ENCODE measurements at regions not wholly inside any gene's neighbourhood (a gene's known extent, or its start where the extent isn't known, plus 50 kb on each side); places are given as distances from the start of the nearest gene placed in this dataset.
"Not testable (repeated sequence)": the region's sequence is repeated elsewhere in the genome, so short reads cannot be mapped to it uniquely, and the experiment has no call there.

GRCh38 chr1:146413911-146414310, 185.1 kb upstream of the NOTCH2NLA start:
- H3K36me3 ChIP-seq; H3K4me1 ChIP-seq (replicated peaks); H3K27me3 ChIP-seq (replicated peaks); H3K27ac ChIP-seq; H3K9me3 ChIP-seq (replicated peaks); H3K4me3 ChIP-seq: not testable (repeated sequence)
- peak; percentile 16 to 56 for DNase-seq (ENCODE audit: low read depth in 1 of 2, low spot score in 2 of 2)

- H3K27ac ChIP-seq; H3K4me3 ChIP-seq; DNase-seq (ENCODE audit: low read depth in 1 of 2, low spot score in 2 of 2); H3K27me3 ChIP-seq (replicated peaks); H3K4me1 ChIP-seq (replicated peaks); H3K9me3 ChIP-seq (replicated peaks); H3K36me3 ChIP-seq: not testable (repeated sequence)
These were observed 183.1 kb upstream of the NOTCH2NLA start for GRCh38 chr1:146411923-146412322.

- not testable (repeated sequence) for H3K4me3 ChIP-seq
These were observed 181.1 kb upstream of the NOTCH2NLA start for GRCh38 chr1:146409817-146410441.

GRCh38 chr1:146409116-146409801, 180.4 kb upstream of the NOTCH2NLA start:
- not testable (repeated sequence) for H3K27me3 ChIP-seq (replicated peaks); H3K27ac ChIP-seq; H3K4me1 ChIP-seq (replicated peaks); DNase-seq (ENCODE audit: low read depth in 1 of 2, low spot score in 2 of 2); H3K9me3 ChIP-seq (replicated peaks); H3K36me3 ChIP-seq; H3K4me3 ChIP-seq

More at GRCh38 chr1:146409817-146410441, 181.1 kb upstream of the NOTCH2NLA start:
- not testable (repeated sequence) for DNase-seq (ENCODE audit: low read depth in 1 of 2, low spot score in 2 of 2); H3K27ac ChIP-seq; H3K27me3 ChIP-seq (replicated peaks); H3K36me3 ChIP-seq; H3K4me1 ChIP-seq (replicated peaks); H3K9me3 ChIP-seq (replicated peaks)

DNA sequence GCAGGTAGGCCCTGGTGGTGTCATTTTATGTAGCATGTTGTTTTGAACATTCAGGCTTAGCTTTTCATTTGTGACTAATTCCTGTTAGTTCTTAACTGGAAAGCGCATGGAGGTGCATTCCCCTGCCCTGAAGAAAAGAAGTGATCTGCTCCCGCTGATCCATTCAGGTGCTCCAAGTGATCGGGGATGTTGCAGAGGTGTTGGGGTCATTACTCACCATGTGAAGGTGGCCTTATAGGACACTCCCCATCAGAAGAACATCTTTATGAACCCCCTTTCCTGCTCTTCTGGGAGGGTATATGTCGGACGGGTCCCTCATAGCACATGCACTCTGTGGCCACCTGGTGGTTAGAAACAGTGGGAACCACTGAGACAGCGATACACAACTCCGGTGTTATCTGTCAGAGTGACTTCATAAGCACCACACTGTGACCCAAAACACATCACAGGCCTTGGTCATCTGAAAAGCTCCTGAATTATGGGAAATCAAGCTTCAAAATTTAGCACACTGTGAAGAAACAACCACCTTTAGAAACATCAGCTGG, 172.5 kb upstream of the NOTCH2NLA start:
- H3K27ac ChIP-seq; H3K4me3 ChIP-seq; H3K9me3 ChIP-seq (replicated peaks); H3K27me3 ChIP-seq (replicated peaks); H3K36me3 ChIP-seq; H3K4me1 ChIP-seq (replicated peaks); DNase-seq (ENCODE audit: low read depth in 1 of 2, low spot score in 2 of 2): not testable (repeated sequence)

DNA sequence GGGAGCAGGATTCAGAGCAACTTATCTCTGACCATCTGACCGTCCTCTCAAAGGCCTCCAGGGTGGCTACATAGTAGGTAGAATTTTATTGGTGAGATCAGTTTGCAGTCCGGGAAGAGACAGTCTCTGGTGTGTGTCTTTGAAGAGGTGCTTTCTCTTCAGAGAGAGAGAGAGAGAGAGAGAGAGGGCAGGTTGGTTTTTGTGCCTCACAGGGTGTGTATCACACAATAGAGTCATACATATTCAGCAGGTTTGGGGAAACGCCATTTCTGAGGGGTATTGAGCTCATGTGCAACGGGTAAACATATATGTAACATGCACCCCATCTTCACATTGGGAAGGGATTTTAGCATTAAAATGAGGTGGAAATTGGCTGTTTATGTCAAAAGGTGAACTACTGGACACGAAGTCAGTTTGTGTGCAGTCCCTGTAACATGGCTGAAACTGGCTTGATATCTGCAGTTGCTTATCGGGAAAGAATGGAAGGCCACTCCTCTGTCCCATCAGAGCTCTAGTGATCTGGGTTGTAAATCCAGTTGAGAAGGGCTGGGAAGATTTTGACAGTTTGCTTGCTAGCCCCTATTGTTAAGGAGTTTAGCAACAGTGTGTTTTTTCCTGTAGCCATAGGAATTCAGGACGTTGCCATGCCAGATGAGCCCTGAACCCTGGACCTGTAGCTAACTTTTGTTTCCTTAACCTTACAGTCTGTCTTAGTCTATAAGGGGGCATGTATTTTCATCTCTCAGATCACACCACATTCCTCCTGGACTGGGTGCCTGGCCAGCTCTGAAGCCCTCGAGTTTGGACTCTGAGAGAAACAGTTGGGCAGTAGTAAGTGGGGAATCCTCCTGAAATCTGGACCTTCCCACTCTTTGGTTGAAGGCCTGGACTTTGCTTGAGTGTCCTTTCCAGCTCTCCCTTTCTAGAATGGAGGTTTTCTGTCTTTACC, 171.6 kb upstream of the NOTCH2NLA start:
- H3K36me3 ChIP-seq; H3K4me3 ChIP-seq; H3K27ac ChIP-seq; H3K27me3 ChIP-seq (replicated peaks); H3K4me1 ChIP-seq (replicated peaks); DNase-seq (ENCODE audit: low read depth in 1 of 2, low spot score in 2 of 2); H3K9me3 ChIP-seq (replicated peaks): not testable (repeated sequence)

GRCh38 chr1:146399225-146399624, 170.4 kb upstream of the NOTCH2NLA start:
- H3K4me3 ChIP-seq; H3K9me3 ChIP-seq (replicated peaks); H3K36me3 ChIP-seq; H3K27me3 ChIP-seq (replicated peaks); DNase-seq (ENCODE audit: low read depth in 1 of 2, low spot score in 2 of 2); H3K4me1 ChIP-seq (replicated peaks); H3K27ac ChIP-seq: not testable (repeated sequence)

GRCh38 chr1:146396801-146397200, 168.0 kb upstream of the NOTCH2NLA start:
- H3K36me3 ChIP-seq; H3K9me3 ChIP-seq (replicated peaks); H3K4me3 ChIP-seq; DNase-seq (ENCODE audit: low read depth in 1 of 2, low spot score in 2 of 2); H3K27me3 ChIP-seq (replicated peaks); H3K4me1 ChIP-seq (replicated peaks); H3K27ac ChIP-seq: not testable (repeated sequence)

DNA sequence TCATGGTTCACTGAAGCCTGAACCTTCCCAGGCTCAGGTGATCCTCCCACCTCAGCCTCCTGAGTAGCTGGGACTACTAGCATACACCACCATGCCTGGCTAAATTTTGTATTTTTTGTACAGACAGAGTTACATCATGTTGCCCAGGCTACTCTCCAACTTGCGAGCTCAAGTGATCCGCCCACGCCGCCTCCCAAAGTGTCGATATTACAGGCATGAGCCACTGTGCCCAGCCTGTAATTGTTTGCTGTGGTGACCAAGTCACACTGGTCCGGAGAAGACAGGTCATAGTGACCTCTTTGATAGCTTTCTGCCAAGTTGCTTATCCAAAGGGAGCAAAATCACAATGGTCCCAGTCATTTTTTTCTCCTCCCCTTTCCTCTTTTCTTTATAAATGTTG, 167.4 kb upstream of the NOTCH2NLA start:
- H3K36me3 ChIP-seq; H3K4me1 ChIP-seq (replicated peaks); H3K9me3 ChIP-seq (replicated peaks); H3K27me3 ChIP-seq (replicated peaks); H3K27ac ChIP-seq; H3K4me3 ChIP-seq; DNase-seq (ENCODE audit: low read depth in 1 of 2, low spot score in 2 of 2): not testable (repeated sequence)

GRCh38 chr1:146393796-146394195, 165.0 kb upstream of the NOTCH2NLA start:
- not testable (repeated sequence) for H3K4me3 ChIP-seq; H3K36me3 ChIP-seq; DNase-seq (ENCODE audit: low read depth in 1 of 2, low spot score in 2 of 2); H3K9me3 ChIP-seq (replicated peaks); H3K27ac ChIP-seq; H3K27me3 ChIP-seq (replicated peaks); H3K4me1 ChIP-seq (replicated peaks)

- not testable (repeated sequence) for H3K4me3 ChIP-seq; DNase-seq (ENCODE audit: low read depth in 1 of 2, low spot score in 2 of 2); H3K4me1 ChIP-seq (replicated peaks); H3K27ac ChIP-seq; H3K9me3 ChIP-seq (replicated peaks); H3K27me3 ChIP-seq (replicated peaks); H3K36me3 ChIP-seq
These were observed 164.3 kb upstream of the NOTCH2NLA start for GRCh38 chr1:146393154-146393553.

GRCh38 chr1:146389178-146389577, 160.4 kb upstream of the NOTCH2NLA start:
- not testable (repeated sequence) for H3K36me3 ChIP-seq; H3K27me3 ChIP-seq (replicated peaks); DNase-seq (ENCODE audit: low read depth in 1 of 2, low spot score in 2 of 2); H3K4me3 ChIP-seq; H3K27ac ChIP-seq; H3K4me1 ChIP-seq (replicated peaks); H3K9me3 ChIP-seq (replicated peaks)

- not testable (repeated sequence) for H3K9me3 ChIP-seq (replicated peaks); H3K4me3 ChIP-seq; H3K36me3 ChIP-seq; H3K27me3 ChIP-seq (replicated peaks); H3K4me1 ChIP-seq (replicated peaks); H3K27ac ChIP-seq
- DNase-seq (ENCODE audit: low read depth in 1 of 2, low spot score in 2 of 2), result peak; percentile 8 to 57
These were observed 159.1 kb upstream of the NOTCH2NLA start for GRCh38 chr1:146387750-146388469.

Data from SJSA1 (cell line).